H7 (cell line): ENCODE measurements at regions not wholly inside any gene's neighbourhood (a gene's known extent, or its start where the extent isn't known, plus 50 kb on each side); places are given as distances from the start of the nearest gene placed in this dataset.
A peak's percentile ranks its signal among the peaks of the same experiment; 100 is the strongest.

Experiments used
- DNase-seq: peaks from one replicate; pipeline ENCODE4 v3.0.0; 2012
- H3K27me3 ChIP-seq: 2 replicates; pipeline ENCODE4 v1.6.0; 2011; ENCODE audit warnings: mild to moderate bottlenecking, low read length; ENCODE audit not compliant: control insufficient read depth, insufficient read depth
- H3K36me3 ChIP-seq: replicated peaks from 2 replicates; pipeline ENCODE4 v1.5.1; 2011; ENCODE audit warnings: low read length; ENCODE audit not compliant: control insufficient read depth, insufficient read depth
- H3K4me3 ChIP-seq: 2 replicates; pipeline ENCODE4 v1.5.1; 2011; ENCODE audit warnings: low read depth, mild to moderate bottlenecking, control low read depth, low read length, moderate library complexity; ENCODE audit not compliant: insufficient read depth

- peak; percentile 100 for DNase-seq
- Histone ChIP-seq H3K4me3 (peak overlapping the region; percentile 81), H3K36me3 (no peaks in the 10 kb centered on the region), H3K27me3 (no peaks in the 10 kb centered on the region)
These were observed 59.0 kb upstream of the WNT7B start for GRCh38 chr22:46035742-46036557.

- Histone ChIP-seq H3K36me3 (no peaks in the 10 kb centered on the region), H3K27me3 (no peaks in the 10 kb centered on the region), H3K4me3 (peak overlapping the region; percentile 81)
- DNase-seq = peak; percentile 86
These were observed 59.8 kb upstream of the WNT7B start for GRCh38 chr22:46036558-46037408.

- DNase-seq = no peak
- H3K36me3 ChIP-seq = no peaks in the 10 kb centered on the region
- H3K27me3 ChIP-seq = no peaks in the 10 kb centered on the region
- H3K4me3 ChIP-seq = no peak overlapping the region
These were observed 61.2 kb upstream of the WNT7B start for GRCh38 chr22:46038174-46038487.

GRCh38 chr22:46038516-46039430 is 61.8 kb upstream of the WNT7B start:
- peak; percentile 13 for DNase-seq
- no peak overlapping the region for H3K4me3 ChIP-seq
- H3K27me3 ChIP-seq = no peaks in the 10 kb centered on the region; the same call in 1 of the 2 replicates
- H3K36me3 ChIP-seq = no peaks in the 10 kb centered on the region

- DNase-seq = no peak
These were observed 62.6 kb upstream of the WNT7B start for GRCh38 chr22:46039535-46039934.

GRCh38 chr22:46040471-46041465 is 63.8 kb upstream of the WNT7B start:
- Histone ChIP-seq H3K4me3 (no peak overlapping the region), H3K27me3 (peaks cover 18% of the 10 kb centered on the region), H3K36me3 (no peaks in the 10 kb centered on the region)
- peak; percentile 48 for DNase-seq

More at GRCh38 chr22:46039535-46039934, 62.6 kb upstream of the WNT7B start:
- Histone ChIP-seq H3K27me3 (peaks cover 7% of the 10 kb centered on the region), H3K4me3 (no peak overlapping the region), H3K36me3 (no peaks in the 10 kb centered on the region)

- peak; percentile 8 for DNase-seq
- peaks cover 25% of the 10 kb centered on the region for H3K27me3 ChIP-seq
These were observed 64.7 kb upstream of the WNT7B start for GRCh38 chr22:46041642-46042041.

GRCh38 chr22:46042786-46043185 is 65.8 kb upstream of the WNT7B start:
- H3K27me3 ChIP-seq = peaks cover 25% of the 10 kb centered on the region
- H3K36me3 ChIP-seq = no peaks in the 10 kb centered on the region
- H3K4me3 ChIP-seq = no peak overlapping the region
- DNase-seq = no peak

More at GRCh38 chr22:46041642-46042041, 64.7 kb upstream of the WNT7B start:
- no peak overlapping the region for H3K4me3 ChIP-seq
- no peaks in the 10 kb centered on the region for H3K36me3 ChIP-seq

GRCh38 chr22:46043339-46043738 is 66.4 kb upstream of the WNT7B start:
- peaks cover 25% of the 10 kb centered on the region for H3K27me3 ChIP-seq
- no peaks in the 10 kb centered on the region for H3K36me3 ChIP-seq
- H3K4me3 ChIP-seq = no peak overlapping the region
- DNase-seq = no peak

- H3K27me3 ChIP-seq = peaks cover 25% of the 10 kb centered on the region
These were observed 67.1 kb upstream of the WNT7B start for GRCh38 chr22:46043816-46044620.

GRCh38 chr22:46044621-46045458 is 67.9 kb upstream of the WNT7B start:
- Histone ChIP-seq H3K27me3 (peaks cover 25% of the 10 kb centered on the region), H3K36me3 (no peaks in the 10 kb centered on the region), H3K4me3 (peak overlapping the region; percentile 37)
- peak; percentile 91 for DNase-seq

More at GRCh38 chr22:46043816-46044620, 67.1 kb upstream of the WNT7B start:
- H3K4me3 ChIP-seq = peak overlapping the region; percentile 37
- peak; percentile 77 for DNase-seq
- no peaks in the 10 kb centered on the region for H3K36me3 ChIP-seq
